Loucy (cell line): ENCODE measurements at regions not wholly inside any gene's neighbourhood (a gene's known extent, or its start where the extent isn't known, plus 50 kb on each side); places are given as distances from the start of the nearest gene placed in this dataset.

Source experiments
- H2AFZ ChIP-seq: fragments of 200-600 bp; sonication (generic); 2 replicates; pipeline ENCODE4 v1.6.0; 2016; ENCODE audit warnings: antibody characterized with exemption, mild to moderate bottlenecking, low read length, moderate library complexity
- H3F3A ChIP-seq: fragments of 200-600 bp; 2 replicates; pipeline ENCODE4 v1.6.0; 2016; ENCODE audit warnings: antibody characterized with exemption, low read depth, mild to moderate bottlenecking
- H3K27me3 ChIP-seq: fragments of 200-600 bp; sonication (generic); 2 replicates; pipeline ENCODE4 v1.6.1; 2014; ENCODE audit warnings: low read length, mild to moderate bottlenecking; ENCODE audit not compliant: insufficient read depth, poor library complexity, severe bottlenecking
- H3K36me3 ChIP-seq: fragments of 200-600 bp; sonication (generic); 2 replicates; pipeline ENCODE4 v1.6.1; 2016; ENCODE audit warnings: low read length; ENCODE audit not compliant: insufficient read depth
- H3K4me1 ChIP-seq: fragments of 200-600 bp; sonication (generic); 2 replicates; pipeline ENCODE4 v1.5.1; 2014; ENCODE audit warnings: low read length, mild to moderate bottlenecking; ENCODE audit not compliant: insufficient read depth, poor library complexity, severe bottlenecking
- H3K4me2 ChIP-seq: fragments of 200-600 bp; sonication (generic); 2 replicates; pipeline ENCODE4 v1.6.0; 2014; ENCODE audit warnings: antibody characterized with exemption, low read length, low read depth, mild to moderate bottlenecking; ENCODE audit not compliant: poor library complexity, severe bottlenecking
- H3K4me3 ChIP-seq: fragments of 200-600 bp; sonication (generic); 2 replicates; pipeline ENCODE4 v1.5.1; 2014; ENCODE audit warnings: low read length, mild to moderate bottlenecking, mixed read lengths; ENCODE audit not compliant: poor library complexity, severe bottlenecking
- H3K79me2 ChIP-seq: fragments of 200-600 bp; sonication (generic); 2 replicates; pipeline ENCODE4 v1.6.1; 2014; ENCODE audit warnings: low read length; ENCODE audit not compliant: insufficient read depth
- H3K9ac ChIP-seq: fragments of 200-600 bp; sonication (generic); 2 replicates; pipeline ENCODE4 v1.6.0; 2014; ENCODE audit warnings: mild to moderate bottlenecking, low read depth, low read length, moderate library complexity; ENCODE audit not compliant: poor library complexity, severe bottlenecking
- H3K9me2 ChIP-seq: fragments of 200-600 bp; sonication (generic); replicated peaks from 2 replicates; pipeline ENCODE4 v1.6.1; 2016; ENCODE audit warnings: low read depth, low read length, mixed read lengths
- H3K9me3 ChIP-seq: fragments of 200-600 bp; sonication (generic); 2 replicates; pipeline ENCODE4 v1.6.1; 2014; ENCODE audit warnings: mild to moderate bottlenecking, antibody characterized with exemption, low read length, low read depth; ENCODE audit not compliant: insufficient read depth
- H4K20me1 ChIP-seq: fragments of 200-600 bp; sonication (generic); 2 replicates; pipeline ENCODE4 v1.6.0; 2014; ENCODE audit warnings: antibody characterized with exemption, low read length, mild to moderate bottlenecking; ENCODE audit not compliant: insufficient read depth, poor library complexity, severe bottlenecking
- EZH2phosphoT487 ChIP-seq: fragments of 200-600 bp; IDR thresholded peaks from 2 replicates; pipeline ENCODE4 v1.6.1; 2018; ENCODE audit warnings: antibody characterized with exemption, mild to moderate bottlenecking, moderate library complexity, borderline replicate concordance
- TF ChIP-seq, protein P1 (sequence below): fragments of 200-600 bp; sonication (generic); conservative IDR thresholded peaks from 2 replicates; pipeline ENCODE4 v1.5.1; 2014; ENCODE audit warnings: mild to moderate bottlenecking, antibody characterized with exemption, low read length

- Histone ChIP-seq H3K36me3 (no peaks in the 10 kb centered on the region), H3K9ac (peak overlapping the region; percentile 27), H3K9me3 (no peaks in the 10 kb centered on the region), H3K27me3 (no peaks in the 10 kb centered on the region), H3K4me1 (peaks cover 62% of the 10 kb centered on the region), H3K9me2 (no peaks in the 10 kb centered on the region), H3F3A (no peaks in the 10 kb centered on the region), H3K4me2 (peak overlapping the region; percentile 70), H2AFZ (no peak overlapping the region), H3K4me3 (peak overlapping the region; percentile 57), H4K20me1 (no peaks in the 10 kb centered on the region), H3K79me2 (no peaks in the 10 kb centered on the region)
- TF ChIP-seq EZH2phosphoT487, result no peak
- TF ChIP-seq, protein P1, sequence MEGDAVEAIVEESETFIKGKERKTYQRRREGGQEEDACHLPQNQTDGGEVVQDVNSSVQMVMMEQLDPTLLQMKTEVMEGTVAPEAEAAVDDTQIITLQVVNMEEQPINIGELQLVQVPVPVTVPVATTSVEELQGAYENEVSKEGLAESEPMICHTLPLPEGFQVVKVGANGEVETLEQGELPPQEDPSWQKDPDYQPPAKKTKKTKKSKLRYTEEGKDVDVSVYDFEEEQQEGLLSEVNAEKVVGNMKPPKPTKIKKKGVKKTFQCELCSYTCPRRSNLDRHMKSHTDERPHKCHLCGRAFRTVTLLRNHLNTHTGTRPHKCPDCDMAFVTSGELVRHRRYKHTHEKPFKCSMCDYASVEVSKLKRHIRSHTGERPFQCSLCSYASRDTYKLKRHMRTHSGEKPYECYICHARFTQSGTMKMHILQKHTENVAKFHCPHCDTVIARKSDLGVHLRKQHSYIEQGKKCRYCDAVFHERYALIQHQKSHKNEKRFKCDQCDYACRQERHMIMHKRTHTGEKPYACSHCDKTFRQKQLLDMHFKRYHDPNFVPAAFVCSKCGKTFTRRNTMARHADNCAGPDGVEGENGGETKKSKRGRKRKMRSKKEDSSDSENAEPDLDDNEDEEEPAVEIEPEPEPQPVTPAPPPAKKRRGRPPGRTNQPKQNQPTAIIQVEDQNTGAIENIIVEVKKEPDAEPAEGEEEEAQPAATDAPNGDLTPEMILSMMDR, result no peak
Observed at GRCh38 chr1:185566995-185567394, 167.2 kb upstream of the HMCN1 start.

- Histone ChIP-seq H2AFZ (no peak overlapping the region), H3K9ac (no peak overlapping the region), H3K9me3 (no peaks in the 10 kb centered on the region), H3K79me2 (no peaks in the 10 kb centered on the region), H3F3A (peaks cover 4% of the 10 kb centered on the region), H4K20me1 (no peaks in the 10 kb centered on the region), H3K9me2 (no peaks in the 10 kb centered on the region), H3K4me2 (no peak overlapping the region), H3K36me3 (no peaks in the 10 kb centered on the region), H3K4me1 (peaks cover 73% of the 10 kb centered on the region), H3K27me3 (no peaks in the 10 kb centered on the region), H3K4me3 (no peak overlapping the region)
- TF ChIP-seq, protein P1, result no peak
Observed at GRCh38 chr1:185565302-185565701, 168.9 kb upstream of the HMCN1 start.

GRCh38 chr1:185564816-185565215, 169.4 kb upstream of the HMCN1 start:
- peaks cover 74% of the 10 kb centered on the region for H3K4me1 ChIP-seq
- no peaks in the 10 kb centered on the region for H3K9me3 ChIP-seq
- TF ChIP-seq, protein P1, result no peak
- no peak for TF ChIP-seq EZH2phosphoT487
- peaks cover 7% of the 10 kb centered on the region for H3F3A ChIP-seq
- H4K20me1 ChIP-seq, result no peaks in the 10 kb centered on the region
- no peak overlapping the region for H2AFZ ChIP-seq
- no peaks in the 10 kb centered on the region for H3K27me3 ChIP-seq
- H3K36me3 ChIP-seq, result no peaks in the 10 kb centered on the region
- H3K4me3 ChIP-seq, result no peak overlapping the region
- no peaks in the 10 kb centered on the region for H3K9me2 ChIP-seq
- H3K9ac ChIP-seq, result no peak overlapping the region
- no peak overlapping the region for H3K4me2 ChIP-seq
- H3K79me2 ChIP-seq, result no peaks in the 10 kb centered on the region
